ENCODE measurements at regions not wholly inside any gene's neighbourhood (a gene's known extent, or its start where the extent isn't known, plus 50 kb on each side); places are given as distances from the start of the nearest gene placed in this dataset.

GRCh38 chr11:130802567-130802966, 113.7 kb downstream of the SNX19 start:
- no peak overlapping the region for H3K4me3 ChIP-seq

GRCh38 chr11:130804306-130805076, 111.8 kb downstream of the SNX19 start:
- no peak for ATAC-seq (ENCODE audit: insufficient number of reproducible peaks, low FRiP score, low read depth)
- DNase-seq (ENCODE audit: low spot score), result no peak
- no peak for TF ChIP-seq CTCF (IDR thresholded peaks at IDR 0.05)
- Histone ChIP-seq H3K4me1 (ENCODE audit: control insufficient read depth in 1 of 2, low read depth in 2 of 2) (no peaks in the 10 kb centered on the region), H3K27ac (no peak overlapping the region), H3K27me3 (replicated peaks; ENCODE audit: insufficient read depth) (no peaks in the 10 kb centered on the region), H3K4me3 (no peak overlapping the region), H3K9me3 (no peaks in the 10 kb centered on the region), H3K36me3 (no peaks in the 10 kb centered on the region)

More at GRCh38 chr11:130802567-130802966, 113.7 kb downstream of the SNX19 start:
- H3K4me1 ChIP-seq (ENCODE audit: control insufficient read depth in 1 of 2, low read depth in 2 of 2), result no peaks in the 10 kb centered on the region
- no peak for ATAC-seq (ENCODE audit: insufficient number of reproducible peaks, low FRiP score, low read depth)
- H3K27ac ChIP-seq, result no peak overlapping the region
- DNase-seq (ENCODE audit: low spot score), result no peak
- no peaks in the 10 kb centered on the region for H3K9me3 ChIP-seq
- no peaks in the 10 kb centered on the region for H3K27me3 ChIP-seq (replicated peaks; ENCODE audit: insufficient read depth)
- H3K36me3 ChIP-seq, result no peaks in the 10 kb centered on the region
- no peak for TF ChIP-seq CTCF (IDR thresholded peaks at IDR 0.05)

- H3K4me1 ChIP-seq (ENCODE audit: control insufficient read depth in 1 of 2, low read depth in 2 of 2), result no peaks in the 10 kb centered on the region
- TF ChIP-seq CTCF (IDR thresholded peaks at IDR 0.05), result no peak
- H3K27me3 ChIP-seq (replicated peaks; ENCODE audit: insufficient read depth), result no peaks in the 10 kb centered on the region
- DNase-seq (ENCODE audit: low spot score) (no peak), ATAC-seq (ENCODE audit: insufficient number of reproducible peaks, low FRiP score, low read depth) (no peak)
- H3K4me3 ChIP-seq, result no peak overlapping the region
- H3K36me3 ChIP-seq, result no peaks in the 10 kb centered on the region
- H3K27ac ChIP-seq, result no peak overlapping the region
- H3K9me3 ChIP-seq, result no peaks in the 10 kb centered on the region
Observed at GRCh38 chr11:130806746-130807145, 109.5 kb downstream of the SNX19 start.

GRCh38 chr11:130808541-130808940, 107.7 kb downstream of the SNX19 start:
- Histone ChIP-seq H3K27me3 (replicated peaks; ENCODE audit: insufficient read depth) (no peaks in the 10 kb centered on the region), H3K4me1 (ENCODE audit: control insufficient read depth in 1 of 2, low read depth in 2 of 2) (no peaks in the 10 kb centered on the region), H3K9me3 (no peaks in the 10 kb centered on the region), H3K4me3 (no peak overlapping the region), H3K36me3 (no peaks in the 10 kb centered on the region), H3K27ac (no peak overlapping the region)
- no peak for TF ChIP-seq CTCF (IDR thresholded peaks at IDR 0.05)
- ATAC-seq (ENCODE audit: insufficient number of reproducible peaks, low FRiP score, low read depth), result no peak
- no peak for DNase-seq (ENCODE audit: low spot score)

GRCh38 chr11:130813196-130813595, 103.1 kb downstream of the SNX19 start:
- no peaks in the 10 kb centered on the region for H3K27me3 ChIP-seq (replicated peaks; ENCODE audit: insufficient read depth)
- no peak for DNase-seq (ENCODE audit: low spot score)
- no peak overlapping the region for H3K4me3 ChIP-seq
- no peak for ATAC-seq (ENCODE audit: insufficient number of reproducible peaks, low FRiP score, low read depth)
- H3K27ac ChIP-seq, result no peak overlapping the region
- H3K4me1 ChIP-seq (ENCODE audit: control insufficient read depth in 1 of 2, low read depth in 2 of 2), result no peaks in the 10 kb centered on the region
- TF ChIP-seq CTCF (IDR thresholded peaks at IDR 0.05), result no peak
- no peaks in the 10 kb centered on the region for H3K36me3 ChIP-seq
- no peaks in the 10 kb centered on the region for H3K9me3 ChIP-seq
